Pancreas (tissue), 10 donors: ENCODE measurements at regions not wholly inside any gene's neighbourhood (a gene's known extent, or its start where the extent isn't known, plus 50 kb on each side); places are given as distances from the start of the nearest gene placed in this dataset.

Source experiments
- ATAC-seq, 4 donors: fragments of 200-7000 bp; cut with Tn5 transposase; one replicate each; pipeline versions ENCODE4 v1.8.0 to v1.9.1; 2020; ENCODE audit warnings: mild to moderate bottlenecking in 4 of 4, moderate library complexity in 4 of 4
- DNase-seq, 6 donors: peaks; one replicate each; pipeline ENCODE4 v3.0.0-alpha.2; 2020
- FAIRE-seq: peaks from 2 replicates; lab custom pipeline; 2012; peaks lifted over from hg19 to GRCh38; lab: Jason Lieb, UNC
- H3K27ac ChIP-seq, 4 donors: fragments of 200-600 bp; sonication (generic); 1 replicate in 3 of 4; 2 replicates in 1 of 4; pipeline versions ENCODE4 v1.5.0 to v1.8.0; 2020
- H3K27me3 ChIP-seq, 4 donors: fragments of 200-600 bp; one replicate each; pipeline ENCODE4 v1.8.0; 2021
- H3K36me3 ChIP-seq, 3 donors: fragments of 200-600 bp; sonication (generic) in 1 of 3; one replicate each; pipeline versions ENCODE4 v1.5.0 to v1.8.0; 2020 to 2021
- H3K4me1 ChIP-seq, 3 donors: fragments of 200-600 bp; one replicate each; pipeline ENCODE4 v1.8.0; 2021
- H3K4me3 ChIP-seq, 4 donors: fragments of 200-600 bp; sonication (generic) in 2 of 4; one replicate each; pipeline versions ENCODE4 v1.5.0 to v1.8.0; 2020 to 2021
- H3K9me3 ChIP-seq, 4 donors: fragments of 200-600 bp; one replicate each; pipeline ENCODE4 v1.8.0; 2021
- CTCF ChIP-seq, 4 donors: fragments of 200-600 bp; sonication (generic) in 3 of 4; IDR thresholded peaks; one replicate each; pipeline versions ENCODE4 v1.5.0 to v1.8.0; 2021; ENCODE audit warnings: antibody characterized with exemption in 4 of 4
- WGBS, 2 donors: extraction: QIAGEN DNeasy Blood & Tissue Kit; methylation state at CpG; one replicate each; pipeline ENCODE4 v1.1.7; 2013; 5-methylcytosine and 5-hydroxymethylcytosine counted together
- intact Hi-C, 3 donors: fragments of 100-400 bp; cut with DNase I; formaldehyde crosslinking; loops; one replicate each; pipeline versions ENCODE4 v1.11.1 to v1.14.2; 2022
- donor health status: healthy with polysubstance abuse.
- donor health status: DM: no; HTN: no; CAD: no; lungs with moderate emphysema.
- donor health status: DM: no; HTN: no; CAD: no.
- donor health status: control.
- donor health status: control.
- donor health status: Bipolar disorder and iron deficiency.
- donor health status: DM: yes; HTN: yes; CAD: no.
- donor health status: DM: no; HTN: no; CAD: no.
- donor health status: DM: no; HTN: no; CAD: no.
- donor health status: DM: yes; HTN: yes; CAD: no.

GRCh38 chr9:91043811-91044175, 242.2 kb downstream of the SYK start:
- Histone ChIP-seq H3K9me3 (no peaks in the 10 kb centered on the region), H3K36me3 (no peaks in the 10 kb centered on the region), H3K4me1 (no peaks in the 10 kb centered on the region), H3K27ac (no peak overlapping the region), H3K4me3 (no peak overlapping the region), H3K27me3 (no peaks in the 10 kb centered on the region)
- no peak for TF ChIP-seq CTCF (IDR thresholded peaks at IDR 0.05)
- intact Hi-C loops: no loop called here
- FAIRE-seq (no peak), ATAC-seq (no peak), DNase-seq (no peak)
- 85 to 86% methylated on average over 5 of the region's 5 CpGs for WGBS, 2 donors

- ATAC-seq: no peak
- no peak for FAIRE-seq
- Histone ChIP-seq H3K36me3 (no peaks in the 10 kb centered on the region), H3K27me3 (no peaks in the 10 kb centered on the region), H3K27ac (no peak overlapping the region), H3K9me3 (no peaks in the 10 kb centered on the region), H3K4me3 (no peak overlapping the region), H3K4me1 (no peaks in the 10 kb centered on the region)
- no peak for DNase-seq
- intact Hi-C loops: no loop called here
- TF ChIP-seq CTCF (IDR thresholded peaks at IDR 0.05): no peak
- WGBS, 2 donors: 72 to 84% methylated on average over 3 of the region's 3 CpGs
These were observed 242.7 kb downstream of the SYK start for GRCh38 chr9:91044354-91044753.

GRCh38 chr9:91045041-91045440, 243.4 kb downstream of the SYK start:
- H3K4me1 ChIP-seq: no peaks in the 10 kb centered on the region
- ATAC-seq (no peak), FAIRE-seq (no peak), DNase-seq (no peak)
- intact Hi-C loops: no loop called here
- H3K27me3 ChIP-seq: no peaks in the 10 kb centered on the region
- no peaks in the 10 kb centered on the region for H3K9me3 ChIP-seq
- no peak overlapping the region for H3K27ac ChIP-seq
- 68 to 70% methylated on average over 2 of the region's 2 CpGs for WGBS, 2 donors
- H3K4me3 ChIP-seq: no peak overlapping the region
- no peak for TF ChIP-seq CTCF (IDR thresholded peaks at IDR 0.05)
- H3K36me3 ChIP-seq: no peaks in the 10 kb centered on the region

- intact Hi-C loops: no loop called here
- WGBS, 2 donors: 43 to 60% methylated on average over 5 of the region's 5 CpGs
These were observed 245.9 kb downstream of the SYK start for GRCh38 chr9:91047529-91047928.

More at GRCh38 chr9:91047529-91047928, 245.9 kb downstream of the SYK start:
- Histone ChIP-seq H3K9me3 (no peaks in the 10 kb centered on the region), H3K4me3 (no peak overlapping the region), H3K27ac (no peak overlapping the region), H3K4me1 (no peaks in the 10 kb centered on the region), H3K27me3 (no peaks in the 10 kb centered on the region), H3K36me3 (no peaks in the 10 kb centered on the region)
- no peak for TF ChIP-seq CTCF (IDR thresholded peaks at IDR 0.05)
- no peak for DNase-seq
- no peak for ATAC-seq
- FAIRE-seq: no peak
